C4-2B (cell line): ENCODE measurements at regions not wholly inside any gene's neighbourhood (a gene's known extent, or its start where the extent isn't known, plus 50 kb on each side); places are given as distances from the start of the nearest gene placed in this dataset.

ENCODE experiments used
- ZFX ChIP-seq: fragments of 450-650 bp; IDR thresholded peaks from 2 replicates; pipeline ENCODE4 v1.6.1; 2017
- TF ChIP-seq, protein P1 (sequence below): fragments of 450-650 bp; conservative IDR thresholded peaks from 2 replicates; pipeline ENCODE4 v1.5.1; 2017; ENCODE audit warnings: mild to moderate bottlenecking

DNA sequence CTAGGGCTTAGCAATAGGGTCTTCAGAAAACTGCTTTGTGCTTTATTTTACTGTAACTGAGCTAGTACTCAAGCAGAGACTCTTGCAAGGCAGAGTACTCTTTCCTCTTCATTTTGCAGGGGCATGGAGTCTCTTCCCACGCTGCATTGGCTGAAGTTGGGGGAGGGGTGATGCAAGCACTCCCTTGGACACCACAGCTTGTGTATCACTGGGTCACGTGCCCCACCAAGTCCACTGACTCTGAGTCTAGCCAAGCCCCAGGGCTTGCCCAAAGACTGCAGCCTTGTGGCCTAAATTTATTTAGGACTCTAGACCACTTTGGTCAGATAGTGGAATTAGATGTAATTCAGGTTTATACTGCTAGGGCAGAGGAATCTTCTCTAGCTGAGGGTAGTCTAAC lies 1075.0 kb upstream of the ADGRB3 start:
- TF ChIP-seq, protein P1, sequence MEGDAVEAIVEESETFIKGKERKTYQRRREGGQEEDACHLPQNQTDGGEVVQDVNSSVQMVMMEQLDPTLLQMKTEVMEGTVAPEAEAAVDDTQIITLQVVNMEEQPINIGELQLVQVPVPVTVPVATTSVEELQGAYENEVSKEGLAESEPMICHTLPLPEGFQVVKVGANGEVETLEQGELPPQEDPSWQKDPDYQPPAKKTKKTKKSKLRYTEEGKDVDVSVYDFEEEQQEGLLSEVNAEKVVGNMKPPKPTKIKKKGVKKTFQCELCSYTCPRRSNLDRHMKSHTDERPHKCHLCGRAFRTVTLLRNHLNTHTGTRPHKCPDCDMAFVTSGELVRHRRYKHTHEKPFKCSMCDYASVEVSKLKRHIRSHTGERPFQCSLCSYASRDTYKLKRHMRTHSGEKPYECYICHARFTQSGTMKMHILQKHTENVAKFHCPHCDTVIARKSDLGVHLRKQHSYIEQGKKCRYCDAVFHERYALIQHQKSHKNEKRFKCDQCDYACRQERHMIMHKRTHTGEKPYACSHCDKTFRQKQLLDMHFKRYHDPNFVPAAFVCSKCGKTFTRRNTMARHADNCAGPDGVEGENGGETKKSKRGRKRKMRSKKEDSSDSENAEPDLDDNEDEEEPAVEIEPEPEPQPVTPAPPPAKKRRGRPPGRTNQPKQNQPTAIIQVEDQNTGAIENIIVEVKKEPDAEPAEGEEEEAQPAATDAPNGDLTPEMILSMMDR: no peak
- no peak for TF ChIP-seq ZFX
